ENCODE measurements at regions not wholly inside any gene's neighbourhood (a gene's known extent, or its start where the extent isn't known, plus 50 kb on each side); places are given as distances from the start of the nearest gene placed in this dataset.
"Not testable (repeated sequence)": the region's sequence is repeated elsewhere in the genome, so short reads cannot be mapped to it uniquely, and the experiment has no call there.

GRCh38 chr3:193909387-193909786 is 226.6 kb upstream of the HES1 start:
- DNase-seq = no peak

- DNase-seq = no peak
Observed at GRCh38 chr3:193910310-193910709, 225.6 kb upstream of the HES1 start.

GRCh38 chr3:193910886-193911738 is 224.8 kb upstream of the HES1 start:
- no peak for DNase-seq

GRCh38 chr3:193911784-193912340 is 224.1 kb upstream of the HES1 start:
- no peak for DNase-seq

- DNase-seq = no peak
Observed at GRCh38 chr3:193912621-193913178, 223.2 kb upstream of the HES1 start.

- DNase-seq = no peak
Observed at GRCh38 chr3:193914602-193915001, 221.3 kb upstream of the HES1 start.

- DNase-seq = no peak
Observed at GRCh38 chr3:193915099-193915498, 220.8 kb upstream of the HES1 start.

- DNase-seq = no peak
Observed at GRCh38 chr3:193915613-193916012, 220.3 kb upstream of the HES1 start.

GRCh38 chr3:193917158-193917557 is 218.8 kb upstream of the HES1 start:
- DNase-seq = no peak

- DNase-seq = no peak
Observed at GRCh38 chr3:193921465-193921864, 214.5 kb upstream of the HES1 start.

- DNase-seq = no peak
Observed at GRCh38 chr3:193922034-193922774, 213.7 kb upstream of the HES1 start.

GRCh38 chr3:193923958-193924357 is 212.0 kb upstream of the HES1 start:
- DNase-seq = not testable (repeated sequence)

- peak; percentile 8 to 38 for DNase-seq
Observed at GRCh38 chr3:193926071-193926470, 209.9 kb upstream of the HES1 start.

- not testable (repeated sequence) for DNase-seq
Observed at GRCh38 chr3:193927413-193928206, 208.3 kb upstream of the HES1 start.

- DNase-seq = no peak
Observed at GRCh38 chr3:193928354-193929209, 207.4 kb upstream of the HES1 start.

- no peak for DNase-seq
Observed at GRCh38 chr3:193929373-193929772, 206.6 kb upstream of the HES1 start.

GRCh38 chr3:193929921-193930646 is 205.9 kb upstream of the HES1 start:
- DNase-seq = no peak

GRCh38 chr3:193932136-193932535 is 203.8 kb upstream of the HES1 start:
- no peak for DNase-seq

- no peak for DNase-seq
Observed at GRCh38 chr3:193932576-193932975, 203.4 kb upstream of the HES1 start.

GRCh38 chr3:193933451-193933850 is 202.5 kb upstream of the HES1 start:
- DNase-seq = no peak

GRCh38 chr3:193935916-193936315 is 200.0 kb upstream of the HES1 start:
- no peak for DNase-seq
